ENCODE measurements at regions not wholly inside any gene's neighbourhood (a gene's known extent, or its start where the extent isn't known, plus 50 kb on each side); places are given as distances from the start of the nearest gene placed in this dataset.

DNA sequence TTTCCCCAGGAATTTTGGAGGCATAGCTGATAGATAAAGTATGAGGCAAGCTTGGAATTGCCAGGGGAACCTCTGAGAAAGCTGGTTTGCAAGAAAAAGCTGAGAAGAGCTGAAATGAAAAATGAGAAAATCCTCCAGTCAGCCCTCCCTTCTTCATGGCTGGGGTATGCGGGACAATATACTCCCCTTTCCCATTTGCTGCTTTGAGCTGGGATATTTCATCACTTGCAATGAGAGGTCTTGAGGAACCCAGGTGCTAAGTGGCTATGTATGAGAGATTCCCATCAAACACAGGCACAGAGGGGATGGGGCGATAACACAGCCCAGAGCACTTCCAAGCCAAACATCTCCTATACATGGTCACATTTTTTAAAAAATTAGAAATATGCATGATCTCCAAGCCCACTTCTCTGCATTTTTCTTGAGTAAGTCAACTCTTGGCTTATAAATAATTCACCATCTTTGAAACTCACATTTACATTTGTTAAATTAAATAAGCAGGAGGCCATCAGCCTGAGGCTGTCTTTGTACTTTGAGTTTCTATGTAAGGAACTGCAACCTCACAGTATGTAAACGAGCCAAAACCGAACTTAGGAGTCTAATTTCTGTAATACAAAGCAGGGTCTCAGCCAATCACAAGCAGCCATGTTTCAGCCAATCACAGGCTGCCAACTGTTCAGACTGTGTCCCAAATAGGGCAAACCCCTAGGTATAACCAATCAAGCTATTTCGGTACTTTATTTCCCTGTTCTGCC is 983.6 kb upstream of the NR2F2 start:
- no peak for TF ChIP-seq EZH2 (IDR thresholded peaks at IDR 0.05; ENCODE audit: borderline replicate concordance, low read depth, low read length, poor library complexity, severe bottlenecking)
- TF ChIP-seq, protein P1, sequence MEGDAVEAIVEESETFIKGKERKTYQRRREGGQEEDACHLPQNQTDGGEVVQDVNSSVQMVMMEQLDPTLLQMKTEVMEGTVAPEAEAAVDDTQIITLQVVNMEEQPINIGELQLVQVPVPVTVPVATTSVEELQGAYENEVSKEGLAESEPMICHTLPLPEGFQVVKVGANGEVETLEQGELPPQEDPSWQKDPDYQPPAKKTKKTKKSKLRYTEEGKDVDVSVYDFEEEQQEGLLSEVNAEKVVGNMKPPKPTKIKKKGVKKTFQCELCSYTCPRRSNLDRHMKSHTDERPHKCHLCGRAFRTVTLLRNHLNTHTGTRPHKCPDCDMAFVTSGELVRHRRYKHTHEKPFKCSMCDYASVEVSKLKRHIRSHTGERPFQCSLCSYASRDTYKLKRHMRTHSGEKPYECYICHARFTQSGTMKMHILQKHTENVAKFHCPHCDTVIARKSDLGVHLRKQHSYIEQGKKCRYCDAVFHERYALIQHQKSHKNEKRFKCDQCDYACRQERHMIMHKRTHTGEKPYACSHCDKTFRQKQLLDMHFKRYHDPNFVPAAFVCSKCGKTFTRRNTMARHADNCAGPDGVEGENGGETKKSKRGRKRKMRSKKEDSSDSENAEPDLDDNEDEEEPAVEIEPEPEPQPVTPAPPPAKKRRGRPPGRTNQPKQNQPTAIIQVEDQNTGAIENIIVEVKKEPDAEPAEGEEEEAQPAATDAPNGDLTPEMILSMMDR (conservative IDR thresholded peaks at IDR 0.05; ENCODE audit: low read depth, low read length) = no peak
- intact Hi-C loops (cut with micrococcal nuclease; ENCODE audit: unreplicated experiment) = no loop called here
- POLR2A ChIA-PET (ENCODE audit: low non-redundant PET) = no interaction called here
- CTCF ChIA-PET = no interaction called here
- no peak overlapping the region for H3K4me3 ChIP-seq (ENCODE audit: low read depth, low read length, poor library complexity, severe bottlenecking)
- H3K4me1 ChIP-seq (ENCODE audit: insufficient read depth, low read length, poor library complexity, severe bottlenecking) = no peaks in the 10 kb centered on the region
- DNase-seq (ENCODE audit: low spot score) = no peak
- no peaks in the 10 kb centered on the region for H3K9me3 ChIP-seq (ENCODE audit: low read depth, low read length, poor library complexity, severe bottlenecking)
- no peaks in the 10 kb centered on the region for H3K36me3 ChIP-seq (ENCODE audit: insufficient read depth, low read length, poor library complexity, severe bottlenecking)
- H3K27ac ChIP-seq (ENCODE audit: low read depth, low read length, poor library complexity, severe bottlenecking) = no peak overlapping the region
- H3K27me3 ChIP-seq (replicated peaks; ENCODE audit: insufficient read depth, low read depth, low read length, poor library complexity) = no peaks in the 10 kb centered on the region
- BruUV-seq (replicated peaks) = no TSS peak

DNA sequence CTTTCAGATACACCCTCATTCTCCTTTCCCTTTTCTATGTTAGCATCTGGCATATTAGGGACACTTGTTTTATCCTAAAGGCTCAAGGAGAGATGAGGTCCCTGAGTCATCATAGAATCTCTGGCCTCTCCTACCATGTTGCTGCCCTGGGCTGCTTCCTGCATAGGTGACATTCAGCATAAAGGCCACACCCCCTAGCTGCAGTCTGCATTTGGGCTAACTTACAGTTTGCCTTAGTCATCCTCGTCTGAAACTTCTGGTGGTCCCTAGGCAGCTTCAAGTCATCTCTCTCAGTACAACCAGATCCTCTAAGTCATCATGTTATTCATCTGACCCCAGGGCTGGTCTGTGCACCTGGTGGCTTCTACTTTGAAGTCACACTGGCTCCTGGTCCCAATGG is 982.7 kb upstream of the NR2F2 start:
- Histone ChIP-seq H3K9me3 (ENCODE audit: low read depth, low read length, poor library complexity, severe bottlenecking) (no peaks in the 10 kb centered on the region), H3K36me3 (ENCODE audit: insufficient read depth, low read length, poor library complexity, severe bottlenecking) (no peaks in the 10 kb centered on the region), H3K27me3 (replicated peaks; ENCODE audit: insufficient read depth, low read depth, low read length, poor library complexity) (no peaks in the 10 kb centered on the region), H3K4me3 (ENCODE audit: low read depth, low read length, poor library complexity, severe bottlenecking) (no peak overlapping the region), H3K4me1 (ENCODE audit: insufficient read depth, low read length, poor library complexity, severe bottlenecking) (no peaks in the 10 kb centered on the region), H3K27ac (ENCODE audit: low read depth, low read length, poor library complexity, severe bottlenecking) (no peak overlapping the region)
- intact Hi-C loops (cut with micrococcal nuclease; ENCODE audit: unreplicated experiment) = no loop called here
- BruUV-seq (replicated peaks) = no TSS peak
- ChIA-PET CTCF (no interaction called here), POLR2A (ENCODE audit: low non-redundant PET) (no interaction called here)
- DNase-seq (ENCODE audit: low spot score) = no peak
- TF ChIP-seq, protein P1 (conservative IDR thresholded peaks at IDR 0.05; ENCODE audit: low read depth, low read length) = no peak
- no peak for TF ChIP-seq EZH2 (IDR thresholded peaks at IDR 0.05; ENCODE audit: borderline replicate concordance, low read depth, low read length, poor library complexity, severe bottlenecking)

DNA sequence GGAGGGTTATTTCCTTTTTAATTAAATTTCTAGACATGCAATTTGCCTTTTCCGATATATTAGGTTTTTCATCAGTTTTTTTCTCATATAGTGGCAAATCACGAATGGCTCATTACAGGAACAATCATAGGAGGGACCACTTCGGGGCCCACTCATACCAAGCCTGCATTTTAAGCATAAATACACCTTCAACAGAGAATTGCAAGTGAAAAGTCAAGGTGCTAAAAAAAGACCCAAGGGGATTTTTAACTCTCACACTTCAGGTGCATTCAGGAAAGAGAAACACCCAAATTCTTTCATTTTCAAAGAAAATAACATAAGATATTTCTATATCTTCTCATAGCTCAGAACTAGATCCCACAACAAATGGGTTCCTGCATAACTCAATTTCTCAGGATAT is 979.6 kb upstream of the NR2F2 start:
- intact Hi-C loops (cut with micrococcal nuclease; ENCODE audit: unreplicated experiment) = no loop called here
- H3K27ac ChIP-seq (ENCODE audit: low read depth, low read length, poor library complexity, severe bottlenecking) = no peak overlapping the region
- no peaks in the 10 kb centered on the region for H3K9me3 ChIP-seq (ENCODE audit: low read depth, low read length, poor library complexity, severe bottlenecking)
- no peaks in the 10 kb centered on the region for H3K36me3 ChIP-seq (ENCODE audit: insufficient read depth, low read length, poor library complexity, severe bottlenecking)
- ChIA-PET CTCF (no interaction called here), POLR2A (ENCODE audit: low non-redundant PET) (no interaction called here)
- no peak for DNase-seq (ENCODE audit: low spot score)
- no peaks in the 10 kb centered on the region for H3K4me1 ChIP-seq (ENCODE audit: insufficient read depth, low read length, poor library complexity, severe bottlenecking)
- H3K4me3 ChIP-seq (ENCODE audit: low read depth, low read length, poor library complexity, severe bottlenecking) = no peak overlapping the region
- TF ChIP-seq, protein P1 (conservative IDR thresholded peaks at IDR 0.05; ENCODE audit: low read depth, low read length) = no peak
- TF ChIP-seq EZH2 (IDR thresholded peaks at IDR 0.05; ENCODE audit: borderline replicate concordance, low read depth, low read length, poor library complexity, severe bottlenecking) = no peak
- H3K27me3 ChIP-seq (replicated peaks; ENCODE audit: insufficient read depth, low read depth, low read length, poor library complexity) = no peaks in the 10 kb centered on the region
- BruUV-seq (replicated peaks) = no TSS peak
